GM21528 (cell line): ENCODE measurements at regions not wholly inside any gene's neighbourhood (a gene's known extent, or its start where the extent isn't known, plus 50 kb on each side); places are given as distances from the start of the nearest gene placed in this dataset.
"Not testable (repeated sequence)": the region's sequence is repeated elsewhere in the genome, so short reads cannot be mapped to it uniquely, and the experiment has no call there.

Experiments used
- ATAC-seq: cut with Tn5 transposase; IDR thresholded peaks from one replicate; pipeline ENCODE4 v1.9.1; 2021; ENCODE audit warnings: mild to moderate bottlenecking, moderate library complexity; ENCODE audit not compliant: unreplicated experiment, low FRiP score

DNA sequence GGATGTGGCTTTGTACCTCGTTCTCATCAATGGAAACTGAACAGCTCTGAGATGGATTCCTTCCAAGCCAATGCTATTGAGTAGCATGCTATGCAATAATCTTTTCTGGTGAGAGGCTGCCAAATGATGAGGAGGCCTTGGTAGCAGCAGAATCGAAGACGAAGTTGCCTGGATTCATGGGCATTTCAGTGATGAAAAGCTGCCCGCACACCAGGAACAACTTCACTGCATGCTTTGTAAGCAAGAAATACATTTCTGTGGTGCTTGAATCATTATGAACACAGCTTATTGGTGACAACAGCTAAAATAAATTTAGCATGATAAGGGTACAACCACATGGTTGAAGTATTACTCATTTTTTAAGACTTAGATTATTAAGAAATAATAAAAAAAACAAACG lies 246.8 kb upstream of the ROBO1 start:
- ATAC-seq = no peak

- ATAC-seq = no peak
These were observed 242.3 kb upstream of the ROBO1 start for GRCh38 chr3:80010021-80010571.

GRCh38 chr3:80007522-80007921 lies 239.7 kb upstream of the ROBO1 start:
- no peak for ATAC-seq

DNA sequence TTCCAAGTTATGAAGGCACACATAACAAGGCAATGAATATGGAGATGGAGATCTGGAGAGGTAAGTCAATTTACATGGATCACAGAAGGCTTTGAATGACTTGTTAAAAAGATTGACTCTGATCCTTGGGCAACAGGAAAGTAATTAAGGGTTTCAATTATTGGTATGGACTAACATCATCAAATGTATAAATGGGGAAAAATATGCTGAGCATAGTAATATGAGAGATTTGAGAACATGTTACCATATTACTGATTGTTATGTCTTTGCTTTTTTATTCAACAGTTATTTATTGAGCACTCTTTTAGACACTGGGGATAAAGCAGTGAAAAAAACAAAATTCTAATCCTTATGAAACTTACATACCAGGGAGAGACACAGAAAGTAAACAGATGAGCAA lies 238.5 kb upstream of the ROBO1 start:
- ATAC-seq = no peak

GRCh38 chr3:80000022-80000421 lies 232.2 kb upstream of the ROBO1 start:
- ATAC-seq = no peak

DNA sequence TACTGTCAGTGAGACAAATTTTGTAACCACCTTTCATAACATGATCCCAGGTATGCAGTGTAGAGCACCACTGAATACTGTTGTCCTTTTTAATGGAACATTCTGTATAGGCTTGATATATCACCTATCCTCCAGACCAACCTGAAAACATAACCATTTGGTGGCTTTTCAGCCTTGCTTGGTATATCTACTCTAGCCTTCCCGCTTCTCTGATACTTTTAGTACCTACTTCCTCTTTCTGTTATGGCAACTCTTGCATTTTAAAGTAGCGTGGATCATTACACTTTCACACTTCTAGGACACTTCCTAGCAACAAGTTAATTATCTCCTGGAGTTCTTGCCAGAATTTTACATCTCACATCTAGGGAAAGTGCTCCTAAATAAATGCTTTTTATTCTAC lies 226.6 kb upstream of the ROBO1 start:
- ATAC-seq = no peak

GRCh38 chr3:79986338-79986737 lies 218.5 kb upstream of the ROBO1 start:
- ATAC-seq = no peak

DNA sequence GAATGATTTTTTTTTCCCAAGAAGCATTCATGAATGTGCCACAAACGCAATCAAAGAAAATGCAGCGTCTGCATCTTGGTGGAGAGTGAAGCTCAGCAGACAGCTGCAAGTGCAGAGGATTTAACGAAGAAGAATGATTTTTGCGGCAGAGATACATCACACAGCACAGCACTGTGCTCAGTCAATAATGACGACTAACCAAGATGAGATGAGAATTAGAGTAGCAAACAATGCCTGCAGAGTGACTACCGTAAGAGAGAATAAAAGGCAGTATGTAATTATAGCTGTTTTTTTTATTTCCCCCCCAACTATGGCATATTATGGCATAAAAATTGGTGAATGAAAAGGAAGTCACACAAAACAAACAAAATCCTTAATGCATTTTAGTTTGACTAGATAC lies 218.0 kb upstream of the ROBO1 start:
- no peak for ATAC-seq

DNA sequence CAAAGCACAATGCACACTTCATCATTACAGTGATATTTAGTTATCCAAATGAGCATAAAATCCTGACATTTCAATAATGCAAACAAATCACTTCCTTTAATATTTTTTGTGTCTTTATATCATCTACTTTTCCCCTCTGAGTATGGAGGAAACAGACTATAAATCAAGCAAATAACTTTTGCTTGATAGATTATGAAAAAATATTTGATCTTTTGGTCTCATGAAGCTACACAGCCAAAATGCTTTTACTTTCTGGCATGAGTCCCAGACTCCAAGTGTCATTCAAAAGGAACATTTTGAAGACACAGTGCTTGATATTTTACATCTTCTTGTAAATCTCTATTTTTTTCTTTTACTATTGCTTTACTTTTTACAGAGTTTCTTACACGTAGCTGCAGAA lies 215.3 kb upstream of the ROBO1 start:
- no peak for ATAC-seq

- no peak for ATAC-seq
These were observed 212.2 kb upstream of the ROBO1 start for GRCh38 chr3:79979990-79980389.

GRCh38 chr3:79976466-79976865 lies 208.7 kb upstream of the ROBO1 start:
- no peak for ATAC-seq

GRCh38 chr3:79973917-79974595 lies 206.3 kb upstream of the ROBO1 start:
- ATAC-seq = no peak

DNA sequence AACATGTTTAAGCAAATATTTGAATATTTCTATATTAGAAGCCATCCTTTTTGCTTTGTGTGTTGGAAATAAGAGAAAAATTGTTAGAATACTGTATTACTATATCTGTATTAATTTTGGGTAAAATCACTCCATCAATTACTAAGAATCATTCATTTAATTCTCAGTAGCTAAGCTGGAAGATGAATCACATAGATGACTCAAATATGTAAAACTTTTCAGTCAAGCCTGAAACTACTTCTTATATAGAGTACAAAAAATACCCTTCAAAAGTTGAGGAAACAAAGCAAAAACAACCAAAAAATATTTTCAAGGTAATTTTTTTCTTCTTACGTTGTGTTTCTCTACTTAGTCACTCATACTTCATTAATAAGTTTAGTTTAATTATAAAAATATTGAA lies 205.7 kb upstream of the ROBO1 start:
- no peak for ATAC-seq

- ATAC-seq = no peak
These were observed 200.6 kb upstream of the ROBO1 start for GRCh38 chr3:79968418-79968817.

GRCh38 chr3:79960594-79960993 lies 192.8 kb upstream of the ROBO1 start:
- no peak for ATAC-seq

DNA sequence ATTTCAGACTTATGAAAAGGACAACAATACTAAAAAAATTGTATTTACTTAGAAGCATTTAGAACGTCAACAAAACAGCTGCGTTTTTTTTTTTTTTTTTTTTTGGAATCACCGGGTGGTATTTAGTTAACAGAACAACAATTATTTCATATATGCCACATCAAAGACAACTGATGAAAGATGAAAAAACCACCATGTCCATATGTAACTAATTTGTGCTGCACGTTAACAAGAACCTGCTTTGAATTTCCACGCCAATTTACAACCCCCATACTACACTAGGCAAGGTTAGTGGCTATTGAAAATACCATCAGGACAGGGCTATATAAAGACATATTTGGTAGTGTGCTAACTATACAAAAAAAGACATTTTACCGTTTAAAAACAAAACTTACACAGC lies 189.3 kb upstream of the ROBO1 start:
- no peak for ATAC-seq

GRCh38 chr3:79954756-79955155 lies 187.0 kb upstream of the ROBO1 start:
- no peak for ATAC-seq

DNA sequence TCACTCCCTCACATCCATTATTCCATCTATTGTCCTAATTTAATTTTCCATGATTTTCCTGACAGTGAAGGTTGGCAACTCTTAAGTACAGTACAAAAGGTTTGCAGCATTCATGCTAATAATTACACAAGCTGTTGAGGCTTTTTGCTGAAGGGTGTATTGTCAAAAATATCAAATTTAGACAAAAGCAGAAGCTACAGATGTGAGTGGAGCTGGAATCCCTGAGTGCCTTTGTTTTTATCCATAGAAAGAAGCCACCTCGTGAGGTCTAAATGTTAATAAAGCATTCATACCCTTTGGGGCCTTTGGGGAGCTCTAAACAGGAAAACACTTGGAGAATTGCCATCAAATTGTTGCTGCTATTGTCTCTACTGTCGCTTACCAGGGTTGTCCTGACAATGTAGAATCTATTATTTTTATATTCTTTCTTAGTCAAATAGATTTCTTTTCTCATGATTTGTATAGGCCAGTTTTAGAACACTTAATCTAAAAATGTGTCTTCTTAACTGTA lies 185.8 kb upstream of the ROBO1 start:
- ATAC-seq = no peak

GRCh38 chr3:79951426-79951825 lies 183.6 kb upstream of the ROBO1 start:
- not testable (repeated sequence) for ATAC-seq

DNA sequence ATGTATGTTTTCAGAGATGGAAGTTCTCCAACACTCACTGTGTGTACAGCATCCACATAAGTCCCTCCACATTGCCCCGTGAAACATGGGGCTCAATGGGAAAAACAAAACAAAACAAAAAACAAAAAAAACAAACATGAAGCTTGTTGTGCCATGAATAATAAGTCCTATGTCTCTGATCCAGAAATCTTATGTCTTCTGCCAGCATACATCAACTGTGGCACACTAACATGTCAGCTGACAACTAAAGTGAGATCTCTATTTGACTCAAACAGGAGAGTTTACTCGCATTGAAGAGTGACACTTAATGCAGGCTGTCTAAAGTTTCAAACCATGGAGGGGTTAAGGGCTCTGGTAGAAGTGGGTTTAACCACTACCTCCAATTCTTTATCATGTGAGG lies 180.2 kb upstream of the ROBO1 start:
- no peak for ATAC-seq

- no peak for ATAC-seq
These were observed 179.7 kb upstream of the ROBO1 start for GRCh38 chr3:79947469-79947868.

DNA sequence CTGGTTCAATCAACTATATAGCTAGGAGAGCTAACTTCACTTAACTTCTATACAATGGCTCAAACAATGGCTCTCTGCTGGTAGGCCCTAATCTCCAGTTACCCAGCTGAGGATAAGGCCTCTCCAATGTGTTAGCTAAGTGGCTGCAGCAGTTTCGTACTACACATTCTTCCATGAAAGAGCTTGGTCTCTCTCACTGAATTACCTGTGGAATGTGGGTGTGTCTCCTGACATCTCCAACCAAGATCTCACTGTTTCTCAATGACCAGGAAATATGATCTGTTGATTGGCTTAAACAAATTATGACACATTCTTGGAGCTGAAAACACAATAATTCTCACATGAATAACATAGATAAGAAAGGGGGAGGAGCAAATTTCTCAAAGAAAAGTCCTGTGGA lies 169.8 kb upstream of the ROBO1 start:
- ATAC-seq = no peak
